ENCODE measurements at regions not wholly inside any gene's neighbourhood (a gene's known extent, or its start where the extent isn't known, plus 50 kb on each side); places are given as distances from the start of the nearest gene placed in this dataset.

DNA sequence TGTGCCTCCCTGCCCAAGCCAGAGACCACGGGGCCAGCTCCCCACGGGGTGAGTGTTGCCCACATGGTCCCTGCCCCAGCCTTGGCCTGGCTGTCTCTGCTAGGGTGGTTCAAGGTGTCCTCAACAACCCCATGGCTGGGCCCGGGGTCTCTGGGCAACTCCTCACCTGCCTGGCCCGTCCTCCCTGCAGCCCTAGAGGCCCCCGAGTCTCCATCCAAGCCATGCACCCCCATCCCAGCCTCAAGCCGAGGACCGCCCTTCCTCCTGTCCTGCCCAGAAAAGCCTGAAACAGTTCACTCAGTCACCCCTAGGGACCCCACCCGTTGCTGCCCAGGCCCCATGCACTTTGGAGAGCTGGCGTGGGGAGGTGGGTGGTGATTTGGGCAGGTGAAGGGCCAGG lies 120.9 kb downstream of the FAM53A start:
- TF ChIP-seq, protein P1, sequence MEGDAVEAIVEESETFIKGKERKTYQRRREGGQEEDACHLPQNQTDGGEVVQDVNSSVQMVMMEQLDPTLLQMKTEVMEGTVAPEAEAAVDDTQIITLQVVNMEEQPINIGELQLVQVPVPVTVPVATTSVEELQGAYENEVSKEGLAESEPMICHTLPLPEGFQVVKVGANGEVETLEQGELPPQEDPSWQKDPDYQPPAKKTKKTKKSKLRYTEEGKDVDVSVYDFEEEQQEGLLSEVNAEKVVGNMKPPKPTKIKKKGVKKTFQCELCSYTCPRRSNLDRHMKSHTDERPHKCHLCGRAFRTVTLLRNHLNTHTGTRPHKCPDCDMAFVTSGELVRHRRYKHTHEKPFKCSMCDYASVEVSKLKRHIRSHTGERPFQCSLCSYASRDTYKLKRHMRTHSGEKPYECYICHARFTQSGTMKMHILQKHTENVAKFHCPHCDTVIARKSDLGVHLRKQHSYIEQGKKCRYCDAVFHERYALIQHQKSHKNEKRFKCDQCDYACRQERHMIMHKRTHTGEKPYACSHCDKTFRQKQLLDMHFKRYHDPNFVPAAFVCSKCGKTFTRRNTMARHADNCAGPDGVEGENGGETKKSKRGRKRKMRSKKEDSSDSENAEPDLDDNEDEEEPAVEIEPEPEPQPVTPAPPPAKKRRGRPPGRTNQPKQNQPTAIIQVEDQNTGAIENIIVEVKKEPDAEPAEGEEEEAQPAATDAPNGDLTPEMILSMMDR (IDR thresholded peaks at IDR 0.05): no peak
- no peak for TF ChIP-seq EP300 (IDR thresholded peaks at IDR 0.05; ENCODE audit: low read depth)
- TF ChIP-seq POLR2A (IDR thresholded peaks at IDR 0.05): no peak
- no peak for TF ChIP-seq POLR2AphosphoS5 (IDR thresholded peaks at IDR 0.05)
- WGBS, 2 donors (ENCODE audit: low coverage in 1 of 2): 74% methylated on average over 4 of the region's 9 CpGs; no CpG with 5 or more reads in 1 of the 2 donors
- peaks cover 0 to 5% (median 2%) of the 10 kb centered on the region in 4 donors for H3K4me1 ChIP-seq
- no peaks in the 10 kb centered on the region for H3K9me3 ChIP-seq
- DNase-seq: no peak
- intact Hi-C loops (cut with DNase I; ENCODE audit: low total_unique reads) (no loop called here), in situ Hi-C loops (cut with MboI; ENCODE audit: low pct_ligation_motif_present in 1 of 4, low pct_unique_long_range_greater_than_20kb in 1 of 4, low sequenced_read_pairs in 3 of 4) (no loop called here)
- H3K4me3 ChIP-seq: no peak overlapping the region
- H3K27ac ChIP-seq: no peak overlapping the region
- H3K27me3 ChIP-seq: peaks cover 71% of the 10 kb centered on the region
- no peaks in the 10 kb centered on the region for H3K36me3 ChIP-seq

DNA sequence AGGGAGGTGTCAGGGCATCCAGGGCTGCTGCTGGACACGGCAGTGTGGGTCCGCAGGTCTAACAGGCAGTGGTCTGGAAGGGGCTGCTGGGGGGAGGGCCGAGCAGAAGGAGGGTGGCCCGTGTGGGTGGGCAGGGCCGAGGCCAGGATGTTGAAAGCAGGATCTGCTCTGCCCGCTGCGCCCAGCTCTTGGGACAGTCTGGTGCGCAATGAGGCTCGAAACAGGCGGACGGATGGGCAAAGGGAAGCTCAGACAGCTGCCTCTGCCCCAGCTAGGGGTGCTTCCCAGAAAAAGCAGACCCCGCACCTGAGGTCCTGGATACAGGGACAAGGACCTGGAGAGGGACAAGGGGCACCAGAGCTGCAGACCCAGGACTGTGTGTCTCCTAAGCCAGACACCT lies 121.3 kb downstream of the FAM53A start:
- no peaks in the 10 kb centered on the region for H3K9me3 ChIP-seq
- in situ Hi-C loops (cut with MboI; ENCODE audit: low pct_ligation_motif_present in 1 of 4, low pct_unique_long_range_greater_than_20kb in 1 of 4, low sequenced_read_pairs in 3 of 4): no loop called here
- H3K4me3 ChIP-seq: no peak overlapping the region
- no peaks in the 10 kb centered on the region for H3K36me3 ChIP-seq
- H3K4me1 ChIP-seq: peaks cover 0 to 3% (median 1%) of the 10 kb centered on the region in 4 donors
- intact Hi-C loops (cut with DNase I; ENCODE audit: low total_unique reads): no loop called here
- no peak overlapping the region for H3K27ac ChIP-seq
- peaks cover 70% of the 10 kb centered on the region for H3K27me3 ChIP-seq
- WGBS, 2 donors (ENCODE audit: low coverage in 1 of 2): 50 to 73% methylated on average over 2 to 12 of the region's 12 CpGs
- TF ChIP-seq POLR2AphosphoS5 (IDR thresholded peaks at IDR 0.05): no peak
- no peak for DNase-seq

DNA sequence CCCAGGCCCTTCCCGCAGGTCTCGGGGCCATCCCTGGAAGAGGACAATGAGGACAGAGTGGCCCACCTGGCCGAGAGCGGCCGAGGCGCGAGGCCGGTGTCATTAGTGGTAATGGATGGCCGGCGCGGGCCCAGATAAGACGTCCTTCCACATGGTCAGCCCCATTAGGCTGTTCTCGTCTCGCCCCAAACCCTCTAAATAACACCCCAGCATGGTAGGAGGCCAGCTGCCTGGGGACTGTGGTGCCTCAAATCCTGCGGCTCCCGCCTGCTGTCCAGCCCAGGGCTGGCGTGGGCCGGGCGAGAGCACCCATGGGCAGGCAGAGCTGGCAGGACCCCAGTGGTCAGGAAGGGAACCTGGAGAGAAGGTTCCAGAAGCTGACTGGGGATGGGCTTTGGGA lies 121.7 kb downstream of the FAM53A start:
- H3K4me1 ChIP-seq: no peaks in the 10 kb centered on the region
- H3K27ac ChIP-seq: no peak overlapping the region
- TF ChIP-seq POLR2AphosphoS5 (IDR thresholded peaks at IDR 0.05): no peak
- TF ChIP-seq, protein P1 (IDR thresholded peaks at IDR 0.05): no peak
- TF ChIP-seq POLR2A (IDR thresholded peaks at IDR 0.05): no peak
- TF ChIP-seq EP300 (IDR thresholded peaks at IDR 0.05; ENCODE audit: low read depth): no peak
- no peaks in the 10 kb centered on the region for H3K36me3 ChIP-seq
- H3K27me3 ChIP-seq: peaks cover 69% of the 10 kb centered on the region
- in situ Hi-C loops (cut with MboI; ENCODE audit: low pct_ligation_motif_present in 1 of 4, low pct_unique_long_range_greater_than_20kb in 1 of 4, low sequenced_read_pairs in 3 of 4) (no loop called here), intact Hi-C loops (cut with DNase I; ENCODE audit: low total_unique reads) (no loop called here)
- WGBS, 2 donors (ENCODE audit: low coverage in 1 of 2): 90 to 92% methylated on average over 7 to 10 of the region's 19 CpGs
- DNase-seq: no peak
- H3K4me3 ChIP-seq: no peak overlapping the region
- no peaks in the 10 kb centered on the region for H3K9me3 ChIP-seq

DNA sequence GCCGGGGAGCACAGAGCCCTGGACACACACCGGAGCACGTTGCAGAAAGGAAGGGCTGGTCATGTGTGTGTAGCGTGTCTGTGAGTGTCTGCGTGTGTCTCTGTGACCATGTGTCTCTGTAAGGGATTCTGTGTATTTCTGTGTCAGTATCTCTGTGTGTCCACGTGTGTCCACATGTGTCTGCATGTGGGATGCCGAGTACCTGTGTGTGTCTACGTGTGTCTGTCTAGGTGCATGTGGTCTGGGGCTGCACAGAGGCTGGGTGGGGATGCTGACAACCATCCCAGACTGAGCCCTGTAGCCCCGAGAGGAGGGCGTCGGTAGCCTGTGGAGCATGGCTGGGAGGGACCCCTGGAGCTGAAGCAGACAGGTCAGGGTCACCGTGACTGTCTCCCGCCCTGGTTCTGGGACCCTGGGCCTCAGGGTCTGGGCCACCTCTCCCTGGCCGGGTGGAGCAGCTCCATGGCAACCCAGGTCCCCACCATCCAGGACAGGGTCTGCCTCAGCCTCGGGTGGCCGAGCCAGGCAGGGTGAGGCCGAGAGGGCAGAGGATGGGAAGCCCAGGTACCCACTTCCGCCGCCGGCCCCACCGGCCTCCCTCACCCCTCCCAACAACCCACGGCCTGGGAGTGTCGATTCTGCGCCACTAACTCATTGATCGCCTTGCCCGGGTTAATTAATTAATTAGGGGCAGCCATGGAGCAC lies 122.7 kb downstream of the FAM53A start:
- peaks cover 71% of the 10 kb centered on the region for H3K27me3 ChIP-seq
- intact Hi-C loops (cut with DNase I; ENCODE audit: low total_unique reads): no loop called here
- WGBS, 2 donors (ENCODE audit: low coverage in 1 of 2): 79% methylated on average over 24 of the region's 26 CpGs; no CpG with 5 or more reads in 1 of the 2 donors
- no peak overlapping the region for H3K4me3 ChIP-seq
- no peaks in the 10 kb centered on the region for H3K36me3 ChIP-seq
- DNase-seq: no peak
- H3K27ac ChIP-seq: no peak overlapping the region
- TF ChIP-seq POLR2AphosphoS5 (IDR thresholded peaks at IDR 0.05): no peak
- no peak for TF ChIP-seq EP300 (IDR thresholded peaks at IDR 0.05; ENCODE audit: low read depth)
- no peak for TF ChIP-seq POLR2A (IDR thresholded peaks at IDR 0.05)
- TF ChIP-seq, protein P1 (IDR thresholded peaks at IDR 0.05): no peak
- in situ Hi-C loops (cut with MboI; ENCODE audit: low pct_ligation_motif_present in 1 of 4, low pct_unique_long_range_greater_than_20kb in 1 of 4, low sequenced_read_pairs in 3 of 4): no loop called here
- no peaks in the 10 kb centered on the region for H3K4me1 ChIP-seq
- H3K9me3 ChIP-seq: no peaks in the 10 kb centered on the region

All from transverse colon (tissue), 4 donors.